Liver (tissue), 3 donors: ENCODE measurements at regions not wholly inside any gene's neighbourhood (a gene's known extent, or its start where the extent isn't known, plus 50 kb on each side); places are given as distances from the start of the nearest gene placed in this dataset.

Source experiments
- NR2F2 ChIP-seq: IDR thresholded peaks from 2 replicates; pipeline ENCODE4 v1.6.1; 2016; ENCODE audit warnings: antibody characterized with exemption
- TF ChIP-seq, protein P1 (sequence below): fragments of 150-350 bp; IDR thresholded peaks from 2 replicates; pipeline ENCODE4 v1.5.1; 2017; ENCODE audit warnings: improper control_type of control experiment, low read depth, low read length; ENCODE audit not compliant: missing input control
- TF ChIP-seq, protein P2 (sequence below): IDR thresholded peaks from 2 replicates; pipeline ENCODE4 v1.6.1; 2016; ENCODE audit warnings: antibody characterized with exemption
- donor health status: healthy.
- donor health status: healthy.

DNA sequence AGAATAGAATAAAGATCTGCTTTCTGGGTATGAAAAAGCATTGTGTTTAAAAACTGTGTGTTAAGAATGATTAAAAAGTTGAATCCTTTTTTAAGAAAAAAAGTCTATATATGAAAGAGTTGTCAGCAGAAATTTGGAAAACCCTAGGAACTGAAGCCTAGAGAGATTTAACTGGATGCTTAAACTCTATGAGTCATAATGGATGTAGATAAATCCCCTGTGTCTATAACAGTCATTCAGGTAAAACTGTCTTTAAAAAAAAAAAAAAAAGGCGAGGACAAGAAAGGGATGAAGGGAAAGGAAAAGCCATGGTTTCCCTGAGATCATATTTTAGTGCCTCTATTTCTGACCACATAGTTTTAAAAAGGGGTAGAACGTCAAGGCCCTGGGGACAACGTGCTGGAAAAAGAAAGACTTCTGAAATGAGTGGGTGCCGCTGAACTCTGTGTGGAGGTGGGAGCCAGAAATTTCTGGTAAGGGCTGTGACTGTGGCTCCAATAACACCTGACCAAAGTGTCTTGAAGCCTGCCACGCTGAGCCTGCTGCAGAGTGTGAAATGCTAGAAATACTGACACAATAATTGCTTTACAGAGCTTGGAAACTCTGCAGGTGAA, 302.6 kb upstream of the ARID1B start:
- TF ChIP-seq, protein P1, sequence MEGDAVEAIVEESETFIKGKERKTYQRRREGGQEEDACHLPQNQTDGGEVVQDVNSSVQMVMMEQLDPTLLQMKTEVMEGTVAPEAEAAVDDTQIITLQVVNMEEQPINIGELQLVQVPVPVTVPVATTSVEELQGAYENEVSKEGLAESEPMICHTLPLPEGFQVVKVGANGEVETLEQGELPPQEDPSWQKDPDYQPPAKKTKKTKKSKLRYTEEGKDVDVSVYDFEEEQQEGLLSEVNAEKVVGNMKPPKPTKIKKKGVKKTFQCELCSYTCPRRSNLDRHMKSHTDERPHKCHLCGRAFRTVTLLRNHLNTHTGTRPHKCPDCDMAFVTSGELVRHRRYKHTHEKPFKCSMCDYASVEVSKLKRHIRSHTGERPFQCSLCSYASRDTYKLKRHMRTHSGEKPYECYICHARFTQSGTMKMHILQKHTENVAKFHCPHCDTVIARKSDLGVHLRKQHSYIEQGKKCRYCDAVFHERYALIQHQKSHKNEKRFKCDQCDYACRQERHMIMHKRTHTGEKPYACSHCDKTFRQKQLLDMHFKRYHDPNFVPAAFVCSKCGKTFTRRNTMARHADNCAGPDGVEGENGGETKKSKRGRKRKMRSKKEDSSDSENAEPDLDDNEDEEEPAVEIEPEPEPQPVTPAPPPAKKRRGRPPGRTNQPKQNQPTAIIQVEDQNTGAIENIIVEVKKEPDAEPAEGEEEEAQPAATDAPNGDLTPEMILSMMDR, result no peak
- TF ChIP-seq NR2F2, result no peak
- TF ChIP-seq, protein P2, sequence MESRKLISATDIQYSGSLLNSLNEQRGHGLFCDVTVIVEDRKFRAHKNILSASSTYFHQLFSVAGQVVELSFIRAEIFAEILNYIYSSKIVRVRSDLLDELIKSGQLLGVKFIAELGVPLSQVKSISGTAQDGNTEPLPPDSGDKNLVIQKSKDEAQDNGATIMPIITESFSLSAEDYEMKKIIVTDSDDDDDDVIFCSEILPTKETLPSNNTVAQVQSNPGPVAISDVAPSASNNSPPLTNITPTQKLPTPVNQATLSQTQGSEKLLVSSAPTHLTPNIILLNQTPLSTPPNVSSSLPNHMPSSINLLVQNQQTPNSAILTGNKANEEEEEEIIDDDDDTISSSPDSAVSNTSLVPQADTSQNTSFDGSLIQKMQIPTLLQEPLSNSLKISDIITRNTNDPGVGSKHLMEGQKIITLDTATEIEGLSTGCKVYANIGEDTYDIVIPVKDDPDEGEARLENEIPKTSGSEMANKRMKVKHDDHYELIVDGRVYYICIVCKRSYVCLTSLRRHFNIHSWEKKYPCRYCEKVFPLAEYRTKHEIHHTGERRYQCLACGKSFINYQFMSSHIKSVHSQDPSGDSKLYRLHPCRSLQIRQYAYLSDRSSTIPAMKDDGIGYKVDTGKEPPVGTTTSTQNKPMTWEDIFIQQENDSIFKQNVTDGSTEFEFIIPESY, result no peak
